Left lung (tissue), 4 donors: ENCODE measurements at regions not wholly inside any gene's neighbourhood (a gene's known extent, or its start where the extent isn't known, plus 50 kb on each side); places are given as distances from the start of the nearest gene placed in this dataset.

ENCODE experiments used
- ATAC-seq: fragments of 200-7000 bp; cut with Tn5 transposase; one replicate; pipeline ENCODE4 v1.9.1; 2020; ENCODE audit warnings: moderate library complexity
- DNase-seq, 4 donors: peaks; one replicate each; pipeline ENCODE4 v3.0.0-alpha.2; 2013 to 2020
- H3K27ac ChIP-seq, 2 donors: fragments of 200-600 bp; sonication (generic) in 1 of 2; one replicate each; pipeline versions ENCODE4 v1.5.0 to v1.8.0; 2020 to 2021
- H3K27me3 ChIP-seq, 2 donors: fragments of 200-600 bp; sonication (generic) in 1 of 2; one replicate each; pipeline versions ENCODE4 v1.5.0 to v1.8.0; 2020 to 2021
- H3K36me3 ChIP-seq, 2 donors: fragments of 200-600 bp; sonication (generic) in 1 of 2; one replicate each; pipeline versions ENCODE4 v1.5.0 to v1.8.0; 2020 to 2021
- H3K4me1 ChIP-seq, 2 donors: fragments of 200-600 bp; one replicate each; pipeline ENCODE4 v1.8.0; 2021
- H3K4me3 ChIP-seq, 2 donors: fragments of 200-600 bp; sonication (generic) in 1 of 2; one replicate each; pipeline versions ENCODE4 v1.5.0 to v1.8.0; 2020 to 2021; ENCODE audit warnings: mild to moderate bottlenecking in 1 of 2
- H3K9me3 ChIP-seq, 2 donors: fragments of 200-600 bp; sonication (generic) in 1 of 2; one replicate each; pipeline versions ENCODE4 v1.5.0 to v1.8.0; 2020 to 2021
- CTCF ChIP-seq, 2 donors: fragments of 200-600 bp; sonication (generic) in 1 of 2; IDR thresholded peaks; one replicate each; pipeline versions ENCODE4 v1.5.0 to v1.8.0; 2021; ENCODE audit warnings: antibody characterized with exemption in 2 of 2
- intact Hi-C, 2 donors: fragments of 100-400 bp; cut with DNase I; formaldehyde crosslinking; loops; one replicate each; pipeline versions ENCODE4 v1.11.2 to v1.14.2; 2022
- donor health status: DM: no; HTN: yes; CAD: no.
- donor health status: DM: no; HTN: no; CAD: no.

GRCh38 chr5:18216016-18216415, 581.8 kb downstream of the TAF11L14 start:
- TF ChIP-seq CTCF (IDR thresholded peaks at IDR 0.05) = no peak
- H3K27me3 ChIP-seq = no peaks in the 10 kb centered on the region
- H3K4me1 ChIP-seq = no peaks in the 10 kb centered on the region
- no peak for ATAC-seq
- no peak overlapping the region for H3K4me3 ChIP-seq
- no peaks in the 10 kb centered on the region for H3K36me3 ChIP-seq
- intact Hi-C loops = no loop called here
- DNase-seq = no peak
- no peak overlapping the region for H3K27ac ChIP-seq
- no peaks in the 10 kb centered on the region for H3K9me3 ChIP-seq

- Histone ChIP-seq H3K4me1 (no peaks in the 10 kb centered on the region), H3K27me3 (no peaks in the 10 kb centered on the region), H3K9me3 (no peaks in the 10 kb centered on the region), H3K27ac (no peak overlapping the region), H3K36me3 (no peaks in the 10 kb centered on the region), H3K4me3 (no peak overlapping the region)
- TF ChIP-seq CTCF (IDR thresholded peaks at IDR 0.05) = no peak
- DNase-seq = no peak
- no peak for ATAC-seq
- intact Hi-C loops = no loop called here
Measured at GRCh38 chr5:18216729-18217128, 582.5 kb downstream of the TAF11L14 start.

GRCh38 chr5:18219241-18219640, 585.0 kb downstream of the TAF11L14 start:
- TF ChIP-seq CTCF (IDR thresholded peaks at IDR 0.05) = no peak
- H3K4me3 ChIP-seq = no peak overlapping the region
- intact Hi-C loops = no loop called here
- no peaks in the 10 kb centered on the region for H3K4me1 ChIP-seq
- H3K27ac ChIP-seq = no peak overlapping the region
- H3K27me3 ChIP-seq = no peaks in the 10 kb centered on the region
- no peaks in the 10 kb centered on the region for H3K9me3 ChIP-seq
- ATAC-seq (no peak), DNase-seq (no peak)
- H3K36me3 ChIP-seq = no peaks in the 10 kb centered on the region

- Histone ChIP-seq H3K9me3 (no peaks in the 10 kb centered on the region), H3K4me1 (no peaks in the 10 kb centered on the region), H3K4me3 (no peak overlapping the region), H3K36me3 (no peaks in the 10 kb centered on the region), H3K27me3 (no peaks in the 10 kb centered on the region), H3K27ac (no peak overlapping the region)
- TF ChIP-seq CTCF (IDR thresholded peaks at IDR 0.05) = no peak
- ATAC-seq = no peak
- intact Hi-C loops = no loop called here
- DNase-seq = no peak
Measured at GRCh38 chr5:18220631-18221030, 586.4 kb downstream of the TAF11L14 start.

GRCh38 chr5:18236386-18236785, 602.1 kb downstream of the TAF11L14 start:
- no peak for ATAC-seq

More at GRCh38 chr5:18236386-18236785, 602.1 kb downstream of the TAF11L14 start:
- DNase-seq = no peak
- Histone ChIP-seq H3K36me3 (no peaks in the 10 kb centered on the region), H3K4me1 (no peaks in the 10 kb centered on the region), H3K9me3 (peaks cover 0 to 2% of the 10 kb centered on the region in 2 donors), H3K27ac (no peak overlapping the region), H3K4me3 (no peak overlapping the region), H3K27me3 (no peaks in the 10 kb centered on the region)
- TF ChIP-seq CTCF (IDR thresholded peaks at IDR 0.05) = no peak
- intact Hi-C loops = no loop called here
